OCI-LY1 (cell line): ENCODE measurements at regions not wholly inside any gene's neighbourhood (a gene's known extent, or its start where the extent isn't known, plus 50 kb on each side); places are given as distances from the start of the nearest gene placed in this dataset.

Experiments
- H2AFZ ChIP-seq: fragments of 200-600 bp; sonication (generic), shearing (Covaris generic); 2 replicates; pipeline ENCODE4 v1.6.0; 2014; ENCODE audit warnings: antibody characterized with exemption, mild to moderate bottlenecking, low read length
- H3F3A ChIP-seq: fragments of 200-600 bp; sonication (generic), shearing (Covaris generic); 2 replicates; pipeline ENCODE4 v1.6.0; 2014; ENCODE audit warnings: mild to moderate bottlenecking, antibody characterized with exemption, low read length, moderate library complexity; ENCODE audit not compliant: insufficient read depth
- H3K27ac ChIP-seq: fragments of 200-600 bp; sonication (generic); 2 replicates; pipeline ENCODE4 v1.5.1; 2014; ENCODE audit warnings: low read length, mixed run types, mild to moderate bottlenecking, low read depth; ENCODE audit not compliant: poor library complexity, severe bottlenecking
- H3K27me3 ChIP-seq: fragments of 200-600 bp; sonication (generic); 2 replicates; pipeline ENCODE4 v1.6.0; 2014; ENCODE audit warnings: antibody characterized with exemption, mild to moderate bottlenecking, low read length, moderate library complexity; ENCODE audit not compliant: insufficient read depth
- H3K36me3 ChIP-seq: fragments of 200-600 bp; sonication (generic); 2 replicates; pipeline ENCODE4 v1.6.1; 2014; ENCODE audit warnings: mild to moderate bottlenecking, antibody characterized with exemption, low read length, moderate library complexity, mixed read lengths; ENCODE audit not compliant: insufficient read depth
- H3K4me1 ChIP-seq: fragments of 200-600 bp; sonication (generic); 2 replicates; pipeline ENCODE4 v1.5.1; 2014; ENCODE audit warnings: mild to moderate bottlenecking, low read length, moderate library complexity; ENCODE audit not compliant: insufficient read depth, severe bottlenecking
- H3K4me2 ChIP-seq: fragments of 200-600 bp; sonication (generic), shearing (Covaris generic); 2 replicates; pipeline ENCODE4 v1.6.1; 2014; ENCODE audit warnings: low read length
- H3K4me3 ChIP-seq: fragments of 200-600 bp; sonication (generic); 2 replicates; pipeline ENCODE4 v1.5.1; 2014; ENCODE audit warnings: low read length, low read depth, mild to moderate bottlenecking, mixed read lengths; ENCODE audit not compliant: poor library complexity, severe bottlenecking
- H3K79me2 ChIP-seq: fragments of 200-600 bp; shearing (Covaris generic); 2 replicates; pipeline ENCODE4 v1.6.1; 2016; ENCODE audit warnings: mixed run types, low read length, mixed read lengths; ENCODE audit not compliant: insufficient read depth
- H3K9ac ChIP-seq: fragments of 200-600 bp; sonication (generic), shearing (Covaris generic); 2 replicates; pipeline ENCODE4 v1.6.1; 2014; ENCODE audit warnings: mild to moderate bottlenecking, low read length, mixed read lengths
- H3K9me2 ChIP-seq: fragments of 200-600 bp; sonication (generic), shearing (Covaris generic); 2 replicates; pipeline ENCODE4 v1.6.1; 2014; ENCODE audit warnings: low read depth, mild to moderate bottlenecking, low read length, mixed read lengths
- H3K9me3 ChIP-seq: fragments of 200-600 bp; shearing (Covaris generic); 2 replicates; pipeline ENCODE4 v1.6.1; 2014; ENCODE audit warnings: low read length, mixed read lengths
- H4K20me1 ChIP-seq: fragments of 200-600 bp; sonication (generic), shearing (Covaris generic); 2 replicates; pipeline ENCODE4 v1.6.0; 2016; ENCODE audit warnings: mild to moderate bottlenecking, low read length; ENCODE audit not compliant: insufficient read depth
- EZH2 ChIP-seq: fragments of 200-600 bp; sonication (generic), shearing (Covaris generic); IDR thresholded peaks from 2 replicates; pipeline ENCODE4 v1.8.0; 2017; ENCODE audit warnings: borderline replicate concordance, mixed run types, mild to moderate bottlenecking, antibody characterized with exemption, low read length, moderate library complexity, mixed read lengths
- TF ChIP-seq, protein P1 (sequence below): fragments of 200-600 bp; sonication (generic), shearing (Covaris generic); IDR thresholded peaks from 2 replicates; pipeline ENCODE4 v1.5.1; 2017; ENCODE audit warnings: mild to moderate bottlenecking, antibody characterized with exemption, low read length, moderate library complexity, mixed read lengths

DNA sequence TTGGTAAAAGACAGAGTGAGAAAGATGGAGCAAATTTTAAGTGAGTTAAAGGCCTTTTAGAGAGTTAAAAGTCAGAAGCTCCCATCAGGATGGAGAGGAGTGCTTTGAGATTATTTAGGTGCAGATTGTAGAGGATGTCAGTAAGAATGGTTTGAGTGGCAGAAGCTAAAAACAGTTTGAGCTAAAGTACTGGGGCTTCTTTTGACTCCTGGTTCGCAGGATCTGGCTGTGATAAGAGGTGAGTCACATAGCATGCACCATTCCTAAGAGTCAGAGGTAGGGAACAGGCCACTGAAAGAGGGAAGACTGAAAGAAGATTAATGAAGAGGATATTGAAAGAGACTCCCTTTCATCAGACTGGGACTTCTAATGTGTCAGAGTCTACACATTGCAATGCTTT lies 1047.9 kb upstream of the MAP3K7 start:
- no peaks in the 10 kb centered on the region for H4K20me1 ChIP-seq
- TF ChIP-seq, protein P1, sequence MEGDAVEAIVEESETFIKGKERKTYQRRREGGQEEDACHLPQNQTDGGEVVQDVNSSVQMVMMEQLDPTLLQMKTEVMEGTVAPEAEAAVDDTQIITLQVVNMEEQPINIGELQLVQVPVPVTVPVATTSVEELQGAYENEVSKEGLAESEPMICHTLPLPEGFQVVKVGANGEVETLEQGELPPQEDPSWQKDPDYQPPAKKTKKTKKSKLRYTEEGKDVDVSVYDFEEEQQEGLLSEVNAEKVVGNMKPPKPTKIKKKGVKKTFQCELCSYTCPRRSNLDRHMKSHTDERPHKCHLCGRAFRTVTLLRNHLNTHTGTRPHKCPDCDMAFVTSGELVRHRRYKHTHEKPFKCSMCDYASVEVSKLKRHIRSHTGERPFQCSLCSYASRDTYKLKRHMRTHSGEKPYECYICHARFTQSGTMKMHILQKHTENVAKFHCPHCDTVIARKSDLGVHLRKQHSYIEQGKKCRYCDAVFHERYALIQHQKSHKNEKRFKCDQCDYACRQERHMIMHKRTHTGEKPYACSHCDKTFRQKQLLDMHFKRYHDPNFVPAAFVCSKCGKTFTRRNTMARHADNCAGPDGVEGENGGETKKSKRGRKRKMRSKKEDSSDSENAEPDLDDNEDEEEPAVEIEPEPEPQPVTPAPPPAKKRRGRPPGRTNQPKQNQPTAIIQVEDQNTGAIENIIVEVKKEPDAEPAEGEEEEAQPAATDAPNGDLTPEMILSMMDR: no peak
- TF ChIP-seq EZH2: no peak
- no peaks in the 10 kb centered on the region for H3F3A ChIP-seq
- H2AFZ ChIP-seq: no peak overlapping the region
- H3K4me1 ChIP-seq: no peaks in the 10 kb centered on the region
- no peaks in the 10 kb centered on the region for H3K27me3 ChIP-seq
- no peaks in the 10 kb centered on the region for H3K9me3 ChIP-seq
- no peak overlapping the region for H3K4me2 ChIP-seq
- no peak overlapping the region for H3K9ac ChIP-seq
- H3K9me2 ChIP-seq: no peaks in the 10 kb centered on the region
- no peak overlapping the region for H3K27ac ChIP-seq
- H3K4me3 ChIP-seq: no peak overlapping the region
- H3K36me3 ChIP-seq: no peaks in the 10 kb centered on the region
- H3K79me2 ChIP-seq: no peaks in the 10 kb centered on the region

GRCh38 chr6:91633374-91634111 lies 1046.7 kb upstream of the MAP3K7 start:
- Histone ChIP-seq H4K20me1 (no peaks in the 10 kb centered on the region), H3K9ac (no peak overlapping the region), H2AFZ (no peak overlapping the region), H3K4me2 (no peak overlapping the region), H3K4me3 (no peak overlapping the region), H3K79me2 (no peaks in the 10 kb centered on the region), H3K9me2 (no peaks in the 10 kb centered on the region), H3K9me3 (no peaks in the 10 kb centered on the region), H3F3A (no peaks in the 10 kb centered on the region), H3K36me3 (no peaks in the 10 kb centered on the region), H3K4me1 (no peaks in the 10 kb centered on the region), H3K27me3 (no peaks in the 10 kb centered on the region), H3K27ac (no peak overlapping the region)
- TF ChIP-seq EZH2: no peak
- TF ChIP-seq, protein P1: no peak

GRCh38 chr6:91632308-91632707 lies 1045.4 kb upstream of the MAP3K7 start:
- H4K20me1 ChIP-seq: no peaks in the 10 kb centered on the region
- no peak overlapping the region for H2AFZ ChIP-seq
- no peaks in the 10 kb centered on the region for H3K36me3 ChIP-seq

More at GRCh38 chr6:91632308-91632707, 1045.4 kb upstream of the MAP3K7 start:
- Histone ChIP-seq H3K4me2 (no peak overlapping the region), H3K9ac (no peak overlapping the region), H3K9me3 (no peaks in the 10 kb centered on the region), H3K4me3 (no peak overlapping the region), H3F3A (no peaks in the 10 kb centered on the region), H3K27me3 (no peaks in the 10 kb centered on the region), H3K4me1 (no peaks in the 10 kb centered on the region), H3K9me2 (no peaks in the 10 kb centered on the region), H3K79me2 (no peaks in the 10 kb centered on the region), H3K27ac (no peak overlapping the region)
- TF ChIP-seq, protein P1: no peak
- no peak for TF ChIP-seq EZH2
